ENCODE measurements at regions not wholly inside any gene's neighbourhood (a gene's known extent, or its start where the extent isn't known, plus 50 kb on each side); places are given as distances from the start of the nearest gene placed in this dataset.
"Not testable (repeated sequence)": the region's sequence is repeated elsewhere in the genome, so short reads cannot be mapped to it uniquely, and the experiment has no call there.

- Histone ChIP-seq H3K4me3 (no peak overlapping the region), H3K27ac (no peak overlapping the region), H3K4me1 (no peaks in the 10 kb centered on the region), H3K36me3 (no peaks in the 10 kb centered on the region), H3K9me3 (peaks cover 5 to 6% of the 10 kb centered on the region in 2 donors), H3K27me3 (no peaks in the 10 kb centered on the region)
- no peak for TF ChIP-seq EP300 (IDR thresholded peaks at IDR 0.05; ENCODE audit: low read depth)
- TF ChIP-seq POLR2A (IDR thresholded peaks at IDR 0.05): no peak
- TF ChIP-seq POLR2AphosphoS5 (IDR thresholded peaks at IDR 0.05): no peak
- TF ChIP-seq CTCF (IDR thresholded peaks at IDR 0.05): no peak
- intact Hi-C loops (cut with DNase I; ENCODE audit: low total_unique reads) (no loop called here), in situ Hi-C loops (cut with MboI; ENCODE audit: low pct_ligation_motif_present in 1 of 4, low pct_unique_long_range_greater_than_20kb in 1 of 4, low sequenced_read_pairs in 3 of 4) (no loop called here)
- WGBS, 2 donors (ENCODE audit: low coverage in 1 of 2): 40 to 80% methylated on average over 2 of the region's 2 CpGs
- DNase-seq: no peak
Observed at GRCh38 chr2:7653617-7654016, 736.4 kb downstream of the RNF144A start.

GRCh38 chr2:7655629-7656028 lies 738.4 kb downstream of the RNF144A start:
- H3K9me3 ChIP-seq: peaks cover 5 to 6% of the 10 kb centered on the region in 2 donors
- no peak overlapping the region for H3K4me3 ChIP-seq
- no peak for DNase-seq
- in situ Hi-C loops (cut with MboI; ENCODE audit: low pct_ligation_motif_present in 1 of 4, low pct_unique_long_range_greater_than_20kb in 1 of 4, low sequenced_read_pairs in 3 of 4): no loop called here
- H3K36me3 ChIP-seq: no peaks in the 10 kb centered on the region
- no peaks in the 10 kb centered on the region for H3K4me1 ChIP-seq
- no peak overlapping the region for H3K27ac ChIP-seq
- no peaks in the 10 kb centered on the region for H3K27me3 ChIP-seq
- no peak for TF ChIP-seq EP300 (IDR thresholded peaks at IDR 0.05; ENCODE audit: low read depth)
- TF ChIP-seq POLR2A (IDR thresholded peaks at IDR 0.05): no peak
- TF ChIP-seq POLR2AphosphoS5 (IDR thresholded peaks at IDR 0.05): no peak
- TF ChIP-seq CTCF (IDR thresholded peaks at IDR 0.05): no peak
- 95 to 100% methylated on average over 1 to 2 of the region's 2 CpGs for WGBS, 2 donors (ENCODE audit: low coverage in 1 of 2)
- intact Hi-C loops (cut with DNase I; ENCODE audit: low total_unique reads): loop anchor here (2.0 kb wide), 1 partner anchor 925 kb away; no protein-coding TSS in a partner anchor

- H3K36me3 ChIP-seq; H3K9me3 ChIP-seq; DNase-seq; H3K4me1 ChIP-seq; H3K27ac ChIP-seq; H3K27me3 ChIP-seq; in situ Hi-C loops (cut with MboI; ENCODE audit: low pct_ligation_motif_present in 1 of 4, low pct_unique_long_range_greater_than_20kb in 1 of 4, low sequenced_read_pairs in 3 of 4); H3K4me3 ChIP-seq: not testable (repeated sequence)
- intact Hi-C loops (cut with DNase I; ENCODE audit: low total_unique reads): loop anchor here (2.0 kb wide), 1 partner anchor 923 kb away; no protein-coding TSS in a partner anchor
- 86% methylated on average over 2 of the region's 2 CpGs; no CpG with 5 or more reads in 1 of the 2 donors for WGBS, 2 donors (ENCODE audit: low coverage in 1 of 2)
Observed at GRCh38 chr2:7657526-7657925, 740.3 kb downstream of the RNF144A start.

GRCh38 chr2:7658486-7658885 lies 741.3 kb downstream of the RNF144A start:
- no peak overlapping the region for H3K27ac ChIP-seq
- H3K4me3 ChIP-seq: no peak overlapping the region
- no peaks in the 10 kb centered on the region for H3K4me1 ChIP-seq
- no peak for DNase-seq
- H3K9me3 ChIP-seq: no peaks in the 10 kb centered on the region
- no peaks in the 10 kb centered on the region for H3K27me3 ChIP-seq
- no peaks in the 10 kb centered on the region for H3K36me3 ChIP-seq
- in situ Hi-C loops (cut with MboI; ENCODE audit: low pct_ligation_motif_present in 1 of 4, low pct_unique_long_range_greater_than_20kb in 1 of 4, low sequenced_read_pairs in 3 of 4): no loop called here
- 88 to 100% methylated on average over 1 to 12 of the region's 12 CpGs for WGBS, 2 donors (ENCODE audit: low coverage in 1 of 2)
- TF ChIP-seq EP300 (IDR thresholded peaks at IDR 0.05; ENCODE audit: low read depth): no peak
- no peak for TF ChIP-seq POLR2A (IDR thresholded peaks at IDR 0.05)
- TF ChIP-seq CTCF (IDR thresholded peaks at IDR 0.05): no peak
- TF ChIP-seq POLR2AphosphoS5 (IDR thresholded peaks at IDR 0.05): no peak
- intact Hi-C loops (cut with DNase I; ENCODE audit: low total_unique reads): no loop called here

GRCh38 chr2:7660816-7661215 lies 743.6 kb downstream of the RNF144A start:
- no peak for DNase-seq
- in situ Hi-C loops (cut with MboI; ENCODE audit: low pct_ligation_motif_present in 1 of 4, low pct_unique_long_range_greater_than_20kb in 1 of 4, low sequenced_read_pairs in 3 of 4) (no loop called here), intact Hi-C loops (cut with DNase I; ENCODE audit: low total_unique reads) (no loop called here)
- Histone ChIP-seq H3K9me3 (no peaks in the 10 kb centered on the region), H3K27me3 (no peaks in the 10 kb centered on the region), H3K4me3 (no peak overlapping the region), H3K36me3 (no peaks in the 10 kb centered on the region), H3K27ac (no peak overlapping the region), H3K4me1 (no peaks in the 10 kb centered on the region)
- 58% methylated on average over 2 of the region's 2 CpGs; no CpG with 5 or more reads in 1 of the 2 donors for WGBS, 2 donors (ENCODE audit: low coverage in 1 of 2)
- TF ChIP-seq EP300 (IDR thresholded peaks at IDR 0.05; ENCODE audit: low read depth) (no peak), POLR2AphosphoS5 (IDR thresholded peaks at IDR 0.05) (no peak), CTCF (IDR thresholded peaks at IDR 0.05) (no peak), POLR2A (IDR thresholded peaks at IDR 0.05) (no peak)
